ENCODE measurements at regions not wholly inside any gene's neighbourhood (a gene's known extent, or its start where the extent isn't known, plus 50 kb on each side); places are given as distances from the start of the nearest gene placed in this dataset.

DNA sequence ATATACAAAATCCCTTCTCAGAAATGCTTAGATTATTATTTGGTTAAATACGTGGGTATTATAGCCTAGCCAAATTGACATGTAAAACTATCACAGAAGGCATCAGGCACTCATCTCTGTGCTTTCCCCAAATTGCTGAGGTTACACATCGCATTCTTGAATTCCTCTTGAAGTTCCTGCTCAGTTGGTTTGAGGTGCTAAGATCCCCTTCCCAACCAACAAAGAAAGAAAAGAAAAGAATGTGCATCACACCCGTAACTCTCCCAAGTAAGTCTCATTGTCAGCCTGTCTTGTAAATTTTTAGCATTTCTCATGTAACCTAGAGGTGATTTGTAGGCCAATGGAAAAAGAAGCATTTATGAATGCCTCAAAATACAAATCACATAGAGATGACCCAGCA, 539.2 kb upstream of the PRMT6 start:
- Histone ChIP-seq H3K27ac (ENCODE audit: low read length) (no peak overlapping the region), H3K4me1 (ENCODE audit: low read length) (no peaks in the 10 kb centered on the region), H3K9me3 (ENCODE audit: low read length) (peaks cover 13% of the 10 kb centered on the region), H3K9me2 (replicated peaks; ENCODE audit: insufficient read depth, low read length) (no peaks in the 10 kb centered on the region), H3K9ac (ENCODE audit: low read length) (no peak overlapping the region), H3K27me3 (ENCODE audit: low read length) (no peaks in the 10 kb centered on the region), H3K4me2 (ENCODE audit: low read depth, low read length, poor library complexity, severe bottlenecking) (no peak overlapping the region), H3K36me3 (ENCODE audit: insufficient read depth, low read length) (no peaks in the 10 kb centered on the region), H3K79me2 (ENCODE audit: low read length) (no peaks in the 10 kb centered on the region), H2AFZ (ENCODE audit: low read length) (no peak overlapping the region), H4K20me1 (ENCODE audit: insufficient read depth, low read depth, low read length) (no peaks in the 10 kb centered on the region), H3K4me3 (ENCODE audit: low read length) (no peak overlapping the region)
- DNase-seq = no peak

DNA sequence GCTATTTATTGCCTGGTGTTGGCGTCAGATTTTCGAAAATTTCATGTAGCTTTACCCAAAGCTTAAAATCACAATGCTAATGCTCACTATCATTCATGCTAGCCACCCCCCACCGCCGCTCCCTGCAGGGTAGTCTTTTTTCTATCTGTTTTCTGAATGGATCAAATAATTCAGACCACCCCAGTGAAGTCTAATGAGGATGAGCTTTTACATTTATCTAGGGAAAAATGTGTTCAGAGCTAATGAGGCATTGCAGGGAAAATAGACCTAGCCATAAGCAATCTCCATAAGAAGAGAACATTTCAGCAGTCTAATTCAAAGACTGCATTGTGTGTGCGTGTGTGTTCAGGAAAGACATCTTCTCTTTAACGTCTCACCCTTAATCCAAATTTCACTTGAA, 533.0 kb upstream of the PRMT6 start:
- H3K79me2 ChIP-seq (ENCODE audit: low read length) = no peaks in the 10 kb centered on the region
- no peak overlapping the region for H2AFZ ChIP-seq (ENCODE audit: low read length)
- H3K27ac ChIP-seq (ENCODE audit: low read length) = no peak overlapping the region
- no peaks in the 10 kb centered on the region for H3K9me2 ChIP-seq (replicated peaks; ENCODE audit: insufficient read depth, low read length)
- no peak overlapping the region for H3K9ac ChIP-seq (ENCODE audit: low read length)
- H3K4me2 ChIP-seq (ENCODE audit: low read depth, low read length, poor library complexity, severe bottlenecking) = no peak overlapping the region
- no peaks in the 10 kb centered on the region for H3K27me3 ChIP-seq (ENCODE audit: low read length)
- H3K4me3 ChIP-seq (ENCODE audit: low read length) = no peak overlapping the region
- H4K20me1 ChIP-seq (ENCODE audit: insufficient read depth, low read depth, low read length) = no peaks in the 10 kb centered on the region
- peaks cover 15% of the 10 kb centered on the region for H3K9me3 ChIP-seq (ENCODE audit: low read length)
- no peaks in the 10 kb centered on the region for H3K36me3 ChIP-seq (ENCODE audit: insufficient read depth, low read length)
- no peaks in the 10 kb centered on the region for H3K4me1 ChIP-seq (ENCODE audit: low read length)
- no peak for DNase-seq

GRCh38 chr1:106524631-106525030, 531.8 kb upstream of the PRMT6 start:
- no peak overlapping the region for H2AFZ ChIP-seq (ENCODE audit: low read length)
- DNase-seq = no peak
- no peaks in the 10 kb centered on the region for H3K36me3 ChIP-seq (ENCODE audit: insufficient read depth, low read length)
- no peaks in the 10 kb centered on the region for H3K79me2 ChIP-seq (ENCODE audit: low read length)
- H4K20me1 ChIP-seq (ENCODE audit: insufficient read depth, low read depth, low read length) = no peaks in the 10 kb centered on the region
- no peak overlapping the region for H3K27ac ChIP-seq (ENCODE audit: low read length)
- H3K4me1 ChIP-seq (ENCODE audit: low read length) = no peaks in the 10 kb centered on the region
- peaks cover 13% of the 10 kb centered on the region for H3K9me3 ChIP-seq (ENCODE audit: low read length)
- no peaks in the 10 kb centered on the region for H3K27me3 ChIP-seq (ENCODE audit: low read length)
- no peak overlapping the region for H3K4me3 ChIP-seq (ENCODE audit: low read length)
- H3K9me2 ChIP-seq (replicated peaks; ENCODE audit: insufficient read depth, low read length) = no peaks in the 10 kb centered on the region
- H3K9ac ChIP-seq (ENCODE audit: low read length) = no peak overlapping the region
- no peak overlapping the region for H3K4me2 ChIP-seq (ENCODE audit: low read depth, low read length, poor library complexity, severe bottlenecking)

- Histone ChIP-seq H3K36me3 (ENCODE audit: insufficient read depth, low read length) (no peaks in the 10 kb centered on the region), H3K79me2 (ENCODE audit: low read length) (no peaks in the 10 kb centered on the region), H3K9me2 (replicated peaks; ENCODE audit: insufficient read depth, low read length) (no peaks in the 10 kb centered on the region), H3K9ac (ENCODE audit: low read length) (no peak overlapping the region), H3K27me3 (ENCODE audit: low read length) (no peaks in the 10 kb centered on the region), H2AFZ (ENCODE audit: low read length) (no peak overlapping the region), H4K20me1 (ENCODE audit: insufficient read depth, low read depth, low read length) (no peaks in the 10 kb centered on the region), H3K4me2 (ENCODE audit: low read depth, low read length, poor library complexity, severe bottlenecking) (no peak overlapping the region), H3K4me3 (ENCODE audit: low read length) (no peak overlapping the region), H3K4me1 (ENCODE audit: low read length) (no peaks in the 10 kb centered on the region), H3K27ac (ENCODE audit: low read length) (no peak overlapping the region), H3K9me3 (ENCODE audit: low read length) (peaks cover 14% of the 10 kb centered on the region)
- no peak for DNase-seq
These were observed 529.8 kb upstream of the PRMT6 start for GRCh38 chr1:106526650-106527049.

DNA sequence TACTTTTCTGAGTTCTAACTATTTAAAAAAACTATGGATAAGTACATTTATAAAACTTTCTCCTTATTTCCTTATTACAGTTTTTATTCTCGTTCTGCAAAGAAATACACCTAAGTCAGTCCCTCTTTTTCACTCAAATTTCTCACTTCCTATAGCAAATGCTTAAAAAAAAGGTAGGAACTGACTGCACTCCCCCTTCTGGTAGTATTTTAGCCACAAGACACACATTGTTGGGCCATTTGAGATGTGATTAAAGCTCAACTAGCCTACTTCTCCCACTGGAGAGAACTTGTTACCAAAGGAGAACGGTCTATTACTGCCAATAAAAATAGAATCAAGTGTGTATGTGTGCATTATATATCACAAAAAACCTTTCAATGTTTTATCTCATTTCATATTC, 521.9 kb upstream of the PRMT6 start:
- H4K20me1 ChIP-seq (ENCODE audit: insufficient read depth, low read depth, low read length) = no peaks in the 10 kb centered on the region
- no peaks in the 10 kb centered on the region for H3K79me2 ChIP-seq (ENCODE audit: low read length)
- no peaks in the 10 kb centered on the region for H3K4me1 ChIP-seq (ENCODE audit: low read length)
- no peak overlapping the region for H3K9ac ChIP-seq (ENCODE audit: low read length)
- DNase-seq = no peak
- H3K9me3 ChIP-seq (ENCODE audit: low read length) = peaks cover 24% of the 10 kb centered on the region
- H3K9me2 ChIP-seq (replicated peaks; ENCODE audit: insufficient read depth, low read length) = no peaks in the 10 kb centered on the region
- H2AFZ ChIP-seq (ENCODE audit: low read length) = no peak overlapping the region
- H3K4me2 ChIP-seq (ENCODE audit: low read depth, low read length, poor library complexity, severe bottlenecking) = no peak overlapping the region
- H3K27me3 ChIP-seq (ENCODE audit: low read length) = no peaks in the 10 kb centered on the region
- no peak overlapping the region for H3K27ac ChIP-seq (ENCODE audit: low read length)
- H3K4me3 ChIP-seq (ENCODE audit: low read length) = no peak overlapping the region
- H3K36me3 ChIP-seq (ENCODE audit: insufficient read depth, low read length) = no peaks in the 10 kb centered on the region

GRCh38 chr1:106536741-106537140, 519.7 kb upstream of the PRMT6 start:
- H3K9me2 ChIP-seq (replicated peaks; ENCODE audit: insufficient read depth, low read length) = no peaks in the 10 kb centered on the region
- no peak overlapping the region for H3K9ac ChIP-seq (ENCODE audit: low read length)
- no peak overlapping the region for H3K4me3 ChIP-seq (ENCODE audit: low read length)
- H3K4me1 ChIP-seq (ENCODE audit: low read length) = no peaks in the 10 kb centered on the region
- no peak overlapping the region for H3K4me2 ChIP-seq (ENCODE audit: low read depth, low read length, poor library complexity, severe bottlenecking)
- H3K27ac ChIP-seq (ENCODE audit: low read length) = no peak overlapping the region
- no peaks in the 10 kb centered on the region for H3K27me3 ChIP-seq (ENCODE audit: low read length)
- no peaks in the 10 kb centered on the region for H3K79me2 ChIP-seq (ENCODE audit: low read length)
- H3K9me3 ChIP-seq (ENCODE audit: low read length) = peaks cover 30% of the 10 kb centered on the region
- H2AFZ ChIP-seq (ENCODE audit: low read length) = no peak overlapping the region
- no peak for DNase-seq
- H4K20me1 ChIP-seq (ENCODE audit: insufficient read depth, low read depth, low read length) = no peaks in the 10 kb centered on the region
- H3K36me3 ChIP-seq (ENCODE audit: insufficient read depth, low read length) = no peaks in the 10 kb centered on the region

DNA sequence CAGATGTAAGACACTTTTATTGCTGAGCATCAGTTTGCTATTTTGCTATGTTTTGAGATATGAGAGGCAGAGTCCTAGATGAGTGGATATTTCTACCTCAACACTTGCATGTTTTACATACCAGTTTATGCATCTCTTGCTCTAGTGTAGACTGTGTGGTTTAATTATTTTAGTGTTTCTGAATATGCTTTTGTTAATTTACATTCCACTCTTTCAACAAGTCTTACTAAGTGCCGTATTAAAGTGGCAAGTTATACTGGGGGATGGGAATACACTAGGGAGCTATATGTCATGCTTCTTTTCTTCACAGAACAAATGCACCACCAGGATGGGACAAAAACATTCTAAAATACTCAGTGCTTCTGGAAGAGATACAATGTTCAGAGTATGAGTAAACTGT, 507.7 kb upstream of the PRMT6 start:
- no peak overlapping the region for H3K4me2 ChIP-seq (ENCODE audit: low read depth, low read length, poor library complexity, severe bottlenecking)
- no peaks in the 10 kb centered on the region for H3K79me2 ChIP-seq (ENCODE audit: low read length)
- H3K9me3 ChIP-seq (ENCODE audit: low read length) = peaks cover 6% of the 10 kb centered on the region; the same call in 1 of the 2 replicates
- H3K27me3 ChIP-seq (ENCODE audit: low read length) = no peaks in the 10 kb centered on the region
- no peak overlapping the region for H3K27ac ChIP-seq (ENCODE audit: low read length)
- H3K9ac ChIP-seq (ENCODE audit: low read length) = no peak overlapping the region
- no peak overlapping the region for H3K4me3 ChIP-seq (ENCODE audit: low read length)
- no peaks in the 10 kb centered on the region for H4K20me1 ChIP-seq (ENCODE audit: insufficient read depth, low read depth, low read length)
- DNase-seq = no peak
- H3K4me1 ChIP-seq (ENCODE audit: low read length) = no peaks in the 10 kb centered on the region
- H3K36me3 ChIP-seq (ENCODE audit: insufficient read depth, low read length) = no peaks in the 10 kb centered on the region
- H3K9me2 ChIP-seq (replicated peaks; ENCODE audit: insufficient read depth, low read length) = no peaks in the 10 kb centered on the region
- H2AFZ ChIP-seq (ENCODE audit: low read length) = no peak overlapping the region

DNA sequence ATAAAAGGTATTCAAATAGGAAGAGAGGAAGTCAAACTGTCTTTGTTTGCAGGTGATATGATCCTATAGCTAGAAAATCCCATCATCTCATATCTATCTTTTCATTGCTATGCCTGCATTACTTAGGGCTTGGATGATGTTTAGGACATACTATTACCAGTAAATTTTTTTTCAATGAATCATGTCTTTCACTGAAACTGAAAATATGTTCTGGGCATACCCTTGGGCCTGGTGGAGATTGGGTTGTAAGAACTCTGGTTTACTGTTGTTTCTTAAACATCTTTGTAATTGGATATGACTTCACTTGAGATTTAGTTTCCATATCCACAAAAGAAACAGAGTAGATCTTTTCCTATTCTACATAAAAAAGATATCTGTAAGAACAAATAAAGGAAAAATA, 502.2 kb upstream of the PRMT6 start:
- Histone ChIP-seq H3K4me1 (ENCODE audit: low read length) (no peaks in the 10 kb centered on the region), H4K20me1 (ENCODE audit: insufficient read depth, low read depth, low read length) (no peaks in the 10 kb centered on the region), H3K9me2 (replicated peaks; ENCODE audit: insufficient read depth, low read length) (no peaks in the 10 kb centered on the region), H3K4me2 (ENCODE audit: low read depth, low read length, poor library complexity, severe bottlenecking) (no peak overlapping the region), H2AFZ (ENCODE audit: low read length) (no peak overlapping the region), H3K36me3 (ENCODE audit: insufficient read depth, low read length) (no peaks in the 10 kb centered on the region), H3K4me3 (ENCODE audit: low read length) (no peak overlapping the region), H3K79me2 (ENCODE audit: low read length) (no peaks in the 10 kb centered on the region), H3K27me3 (ENCODE audit: low read length) (no peaks in the 10 kb centered on the region), H3K27ac (ENCODE audit: low read length) (no peak overlapping the region), H3K9me3 (ENCODE audit: low read length) (peaks cover 19% of the 10 kb centered on the region), H3K9ac (ENCODE audit: low read length) (no peak overlapping the region)
- no peak for DNase-seq

DNA sequence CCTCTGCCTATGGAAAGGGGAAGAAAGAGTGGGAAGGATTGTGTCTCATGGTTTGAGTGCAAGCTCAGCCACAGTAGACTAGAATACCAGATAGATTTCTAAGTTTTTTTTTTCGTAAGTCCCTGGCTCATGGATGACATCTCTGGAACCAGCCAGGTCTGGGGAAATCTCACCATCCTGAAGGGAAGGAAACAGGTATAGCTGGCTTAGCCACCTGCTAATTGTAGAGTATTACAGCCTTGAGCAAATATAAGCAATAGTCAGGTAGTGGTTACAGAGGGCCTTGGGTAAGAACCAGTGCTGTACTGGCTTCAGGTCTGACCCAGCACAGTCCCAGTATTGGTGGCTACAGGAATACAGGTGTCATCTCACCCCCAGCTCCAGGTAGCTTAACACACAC, 500.9 kb upstream of the PRMT6 start:
- H3K9me3 ChIP-seq (ENCODE audit: low read length) = peaks cover 19% of the 10 kb centered on the region
- no peaks in the 10 kb centered on the region for H3K36me3 ChIP-seq (ENCODE audit: insufficient read depth, low read length)
- H3K4me1 ChIP-seq (ENCODE audit: low read length) = no peaks in the 10 kb centered on the region
- no peaks in the 10 kb centered on the region for H3K79me2 ChIP-seq (ENCODE audit: low read length)
- no peak overlapping the region for H3K4me2 ChIP-seq (ENCODE audit: low read depth, low read length, poor library complexity, severe bottlenecking)
- H3K27ac ChIP-seq (ENCODE audit: low read length) = no peak overlapping the region
- H2AFZ ChIP-seq (ENCODE audit: low read length) = no peak overlapping the region
- no peaks in the 10 kb centered on the region for H4K20me1 ChIP-seq (ENCODE audit: insufficient read depth, low read depth, low read length)
- DNase-seq = no peak
- no peak overlapping the region for H3K9ac ChIP-seq (ENCODE audit: low read length)
- no peaks in the 10 kb centered on the region for H3K27me3 ChIP-seq (ENCODE audit: low read length)
- H3K9me2 ChIP-seq (replicated peaks; ENCODE audit: insufficient read depth, low read length) = no peaks in the 10 kb centered on the region
- H3K4me3 ChIP-seq (ENCODE audit: low read length) = no peak overlapping the region

Data from Karpas-422 (cell line).